ENCODE measurements at regions not wholly inside any gene's neighbourhood (a gene's known extent, or its start where the extent isn't known, plus 50 kb on each side); places are given as distances from the start of the nearest gene placed in this dataset.

- no peak for TF ChIP-seq POLR2A (IDR thresholded peaks at IDR 0.05; ENCODE audit: low read depth, low read length)
- TF ChIP-seq POLR2AphosphoS5 (IDR thresholded peaks at IDR 0.05; ENCODE audit: low read depth, low read length): no peak
- TF ChIP-seq TAF1 (IDR thresholded peaks at IDR 0.05; ENCODE audit: borderline replicate concordance, low read depth, low read length): no peak
Measured at GRCh38 chr6:104462811-104463599, 396.7 kb downstream of the HACE1 start.

Data from GM12892 (cell line).